ENCODE measurements at regions not wholly inside any gene's neighbourhood (a gene's known extent, or its start where the extent isn't known, plus 50 kb on each side); places are given as distances from the start of the nearest gene placed in this dataset.
"Not testable (repeated sequence)": the region's sequence is repeated elsewhere in the genome, so short reads cannot be mapped to it uniquely, and the experiment has no call there.

GRCh38 chr7:69087281-69087680 lies 511.0 kb upstream of the AUTS2 start:
- DNase-seq; H3K27ac Mint-ChIP-seq; H3K4me1 Mint-ChIP-seq (ENCODE audit: low read depth in 2 of 2); H3K4me3 Mint-ChIP-seq; H3K9me3 Mint-ChIP-seq; H3K36me3 Mint-ChIP-seq (ENCODE audit: insufficient read depth); H3K27me3 Mint-ChIP-seq; ATAC-seq (replicated peaks): not testable (repeated sequence)

DNA sequence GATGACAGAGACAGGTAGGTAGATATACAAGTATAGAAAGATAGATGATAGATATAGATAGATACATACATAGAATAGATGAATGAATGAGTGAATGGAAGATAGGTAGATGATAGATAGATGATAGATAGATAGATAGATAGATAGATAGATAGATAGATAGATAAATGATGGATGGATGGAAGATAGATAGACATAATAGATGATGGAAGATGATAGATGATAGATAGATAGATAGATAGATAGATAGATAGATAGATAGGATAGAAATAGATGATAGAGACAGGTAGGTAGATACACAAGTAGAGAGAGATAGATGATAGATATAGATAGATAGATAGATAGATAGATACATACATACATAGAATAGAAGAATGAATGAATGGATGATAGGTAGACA lies 510.1 kb upstream of the AUTS2 start:
- H3K4me3 Mint-ChIP-seq: no peak overlapping the region
- H3K27me3 Mint-ChIP-seq: no peaks in the 10 kb centered on the region
- DNase-seq (no peak), ATAC-seq (replicated peaks) (no peak)
- no peaks in the 10 kb centered on the region for H3K36me3 Mint-ChIP-seq (ENCODE audit: insufficient read depth)
- peaks cover 0 to 4% of the 10 kb centered on the region in 2 donors for H3K9me3 Mint-ChIP-seq
- no peak overlapping the region for H3K27ac Mint-ChIP-seq
- H3K4me1 Mint-ChIP-seq (ENCODE audit: low read depth in 2 of 2): no peaks in the 10 kb centered on the region

- Mint-ChIP-seq H3K27ac (no peak overlapping the region), H3K4me1 (ENCODE audit: low read depth in 2 of 2) (no peaks in the 10 kb centered on the region), H3K27me3 (no peaks in the 10 kb centered on the region), H3K4me3 (no peak overlapping the region), H3K9me3 (peaks cover 4 to 9% of the 10 kb centered on the region in 2 donors), H3K36me3 (ENCODE audit: insufficient read depth) (no peaks in the 10 kb centered on the region)
- ATAC-seq (replicated peaks): no peak
- DNase-seq: no peak
Measured at GRCh38 chr7:69090936-69091335, 507.3 kb upstream of the AUTS2 start.

GRCh38 chr7:69091521-69091920 lies 506.8 kb upstream of the AUTS2 start:
- DNase-seq (no peak), ATAC-seq (replicated peaks) (no peak)
- no peaks in the 10 kb centered on the region for H3K36me3 Mint-ChIP-seq (ENCODE audit: insufficient read depth)
- no peaks in the 10 kb centered on the region for H3K4me1 Mint-ChIP-seq (ENCODE audit: low read depth in 2 of 2)
- H3K4me3 Mint-ChIP-seq: no peak overlapping the region
- H3K9me3 Mint-ChIP-seq: peaks cover 2 to 9% of the 10 kb centered on the region in 2 donors
- no peak overlapping the region for H3K27ac Mint-ChIP-seq
- H3K27me3 Mint-ChIP-seq: no peaks in the 10 kb centered on the region

- ATAC-seq (replicated peaks) (no peak), DNase-seq (no peak)
- peaks cover 5 to 9% of the 10 kb centered on the region in 2 donors for H3K9me3 Mint-ChIP-seq
- H3K36me3 Mint-ChIP-seq (ENCODE audit: insufficient read depth): peaks cover 2% of the 10 kb centered on the region
- no peak overlapping the region for H3K27ac Mint-ChIP-seq
- no peaks in the 10 kb centered on the region for H3K27me3 Mint-ChIP-seq
- H3K4me3 Mint-ChIP-seq: no peak overlapping the region
- H3K4me1 Mint-ChIP-seq (ENCODE audit: low read depth in 2 of 2): no peaks in the 10 kb centered on the region
Measured at GRCh38 chr7:69095127-69095526, 503.1 kb upstream of the AUTS2 start.

- no peak overlapping the region for H3K27ac Mint-ChIP-seq
- H3K9me3 Mint-ChIP-seq: peaks cover 5 to 9% of the 10 kb centered on the region in 2 donors
- H3K36me3 Mint-ChIP-seq (ENCODE audit: insufficient read depth): peaks cover 2% of the 10 kb centered on the region
- ATAC-seq (replicated peaks): no peak
- no peaks in the 10 kb centered on the region for H3K27me3 Mint-ChIP-seq
- no peak overlapping the region for H3K4me3 Mint-ChIP-seq
- H3K4me1 Mint-ChIP-seq (ENCODE audit: low read depth in 2 of 2): no peaks in the 10 kb centered on the region
- DNase-seq: no peak
Measured at GRCh38 chr7:69095649-69096048, 502.6 kb upstream of the AUTS2 start.

DNA sequence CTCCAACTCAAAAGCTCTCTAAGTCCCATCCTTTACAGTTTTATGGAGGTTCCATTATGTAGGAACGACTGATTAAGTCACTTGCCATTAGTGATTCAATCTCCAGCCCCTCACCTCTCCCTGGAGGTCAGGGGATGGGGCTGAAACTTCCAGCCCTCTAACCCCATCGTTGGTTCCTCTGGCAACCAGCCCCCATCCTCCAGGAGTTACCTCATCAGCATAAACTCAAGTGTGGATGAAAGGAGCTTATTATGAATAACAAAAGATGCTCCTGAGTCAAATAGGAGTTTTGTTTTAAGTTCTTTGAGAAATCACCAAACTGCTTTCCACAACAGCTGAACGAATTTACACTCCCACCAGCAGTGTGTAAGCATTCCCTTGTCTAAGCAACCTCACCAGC lies 494.3 kb upstream of the AUTS2 start:
- Mint-ChIP-seq H3K9me3 (no peaks in the 10 kb centered on the region), H3K4me3 (no peak overlapping the region), H3K27me3 (no peaks in the 10 kb centered on the region), H3K27ac (no peak overlapping the region), H3K36me3 (ENCODE audit: insufficient read depth) (no peaks in the 10 kb centered on the region), H3K4me1 (ENCODE audit: low read depth in 2 of 2) (no peaks in the 10 kb centered on the region)
- ATAC-seq (replicated peaks) (no peak), DNase-seq (no peak)

- ATAC-seq (replicated peaks): no peak
- Mint-ChIP-seq H3K9me3 (peaks cover 0 to 5% of the 10 kb centered on the region in 2 donors), H3K27ac (no peak overlapping the region)
Measured at GRCh38 chr7:69105092-69105491, 493.2 kb upstream of the AUTS2 start.

GRCh38 chr7:69105981-69106380 lies 492.3 kb upstream of the AUTS2 start:
- ATAC-seq (replicated peaks) (no peak), DNase-seq (no peak)
- Mint-ChIP-seq H3K36me3 (ENCODE audit: insufficient read depth) (no peaks in the 10 kb centered on the region), H3K4me1 (ENCODE audit: low read depth in 2 of 2) (no peaks in the 10 kb centered on the region), H3K27ac (no peak overlapping the region), H3K4me3 (no peak overlapping the region), H3K27me3 (peaks cover 0 to 6% of the 10 kb centered on the region in 2 donors), H3K9me3 (peaks cover 5 to 8% of the 10 kb centered on the region in 2 donors)

More at GRCh38 chr7:69105092-69105491, 493.2 kb upstream of the AUTS2 start:
- Mint-ChIP-seq H3K27me3 (peaks cover 0 to 6% of the 10 kb centered on the region in 2 donors), H3K4me3 (no peak overlapping the region), H3K4me1 (ENCODE audit: low read depth in 2 of 2) (no peaks in the 10 kb centered on the region), H3K36me3 (ENCODE audit: insufficient read depth) (no peaks in the 10 kb centered on the region)
- no peak for DNase-seq

DNA sequence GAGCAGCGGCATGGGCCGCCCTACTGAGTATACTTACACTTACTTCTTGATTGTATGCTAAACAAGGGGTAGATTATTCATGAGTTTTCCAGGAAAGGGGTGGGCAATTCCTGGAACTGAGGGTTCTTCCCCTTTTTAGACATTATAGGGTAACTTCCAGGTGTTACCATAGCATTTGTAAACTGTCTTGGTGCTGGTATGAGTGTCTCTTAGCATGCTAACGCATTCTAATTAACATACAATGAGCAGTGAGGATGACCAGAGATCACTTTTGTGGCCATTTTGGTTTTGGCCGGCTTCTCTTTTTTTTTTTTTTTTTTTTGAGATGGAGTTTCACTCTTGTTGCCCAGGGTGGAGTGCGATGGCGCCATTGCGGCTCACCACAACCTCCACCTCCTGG lies 491.8 kb upstream of the AUTS2 start:
- H3K4me3 Mint-ChIP-seq; H3K36me3 Mint-ChIP-seq (ENCODE audit: insufficient read depth); H3K4me1 Mint-ChIP-seq (ENCODE audit: low read depth in 2 of 2); DNase-seq; ATAC-seq (replicated peaks); H3K27me3 Mint-ChIP-seq; H3K27ac Mint-ChIP-seq; H3K9me3 Mint-ChIP-seq: not testable (repeated sequence)

- not testable (repeated sequence) for H3K4me1 Mint-ChIP-seq (ENCODE audit: low read depth in 2 of 2); H3K4me3 Mint-ChIP-seq; H3K9me3 Mint-ChIP-seq; H3K27ac Mint-ChIP-seq; DNase-seq; H3K27me3 Mint-ChIP-seq; ATAC-seq (replicated peaks); H3K36me3 Mint-ChIP-seq (ENCODE audit: insufficient read depth)
Measured at GRCh38 chr7:69106946-69107345, 491.3 kb upstream of the AUTS2 start.

DNA sequence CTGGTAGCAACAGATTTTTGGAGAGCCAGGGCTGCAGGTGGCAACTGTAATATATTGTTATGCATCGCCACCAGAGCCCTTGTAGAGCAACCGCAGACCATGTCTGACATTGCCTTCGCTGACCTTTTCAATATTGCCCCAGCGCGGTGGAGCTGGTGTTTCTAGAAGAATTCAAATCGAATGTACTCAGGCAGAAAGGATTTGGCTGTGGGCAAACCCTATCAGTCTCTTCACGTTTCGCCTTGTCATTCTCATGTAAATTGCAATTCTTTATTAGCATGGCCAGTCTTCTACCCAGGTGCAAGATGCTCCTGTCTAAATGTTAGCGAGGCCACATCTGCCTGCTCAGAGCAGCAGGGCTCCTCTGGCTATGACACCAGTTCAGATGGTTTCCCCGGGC lies 490.2 kb upstream of the AUTS2 start:
- H3K36me3 Mint-ChIP-seq (ENCODE audit: insufficient read depth): peaks cover 2% of the 10 kb centered on the region
- H3K9me3 Mint-ChIP-seq: peaks cover 9 to 17% of the 10 kb centered on the region in 2 donors
- H3K27me3 Mint-ChIP-seq: peaks cover 0 to 6% of the 10 kb centered on the region in 2 donors
- no peaks in the 10 kb centered on the region for H3K4me1 Mint-ChIP-seq (ENCODE audit: low read depth in 2 of 2)
- no peak overlapping the region for H3K27ac Mint-ChIP-seq
- no peak overlapping the region for H3K4me3 Mint-ChIP-seq
- DNase-seq (no peak), ATAC-seq (replicated peaks) (no peak)

- Mint-ChIP-seq H3K27me3 (peaks cover 0 to 6% of the 10 kb centered on the region in 2 donors), H3K4me1 (ENCODE audit: low read depth in 2 of 2) (no peaks in the 10 kb centered on the region), H3K9me3 (peaks cover 9 to 17% of the 10 kb centered on the region in 2 donors), H3K27ac (no peak overlapping the region), H3K36me3 (ENCODE audit: insufficient read depth) (peaks cover 2% of the 10 kb centered on the region), H3K4me3 (no peak overlapping the region)
- no peak for DNase-seq
- ATAC-seq (replicated peaks): no peak
Measured at GRCh38 chr7:69109246-69109645, 489.0 kb upstream of the AUTS2 start.

- DNase-seq (no peak), ATAC-seq (replicated peaks) (no peak)
- Mint-ChIP-seq H3K4me3 (no peak overlapping the region), H3K27me3 (peaks cover 0 to 6% of the 10 kb centered on the region in 2 donors), H3K4me1 (ENCODE audit: low read depth in 2 of 2) (no peaks in the 10 kb centered on the region), H3K27ac (no peak overlapping the region), H3K36me3 (ENCODE audit: insufficient read depth) (peaks cover 2% of the 10 kb centered on the region), H3K9me3 (peaks cover 9 to 17% of the 10 kb centered on the region in 2 donors)
Measured at GRCh38 chr7:69109879-69110278, 488.4 kb upstream of the AUTS2 start.

Measured in effector memory CD8-positive, alpha-beta T cell (primary cell).